ENCODE measurements at regions not wholly inside any gene's neighbourhood (a gene's known extent, or its start where the extent isn't known, plus 50 kb on each side); places are given as distances from the start of the nearest gene placed in this dataset.

DNA sequence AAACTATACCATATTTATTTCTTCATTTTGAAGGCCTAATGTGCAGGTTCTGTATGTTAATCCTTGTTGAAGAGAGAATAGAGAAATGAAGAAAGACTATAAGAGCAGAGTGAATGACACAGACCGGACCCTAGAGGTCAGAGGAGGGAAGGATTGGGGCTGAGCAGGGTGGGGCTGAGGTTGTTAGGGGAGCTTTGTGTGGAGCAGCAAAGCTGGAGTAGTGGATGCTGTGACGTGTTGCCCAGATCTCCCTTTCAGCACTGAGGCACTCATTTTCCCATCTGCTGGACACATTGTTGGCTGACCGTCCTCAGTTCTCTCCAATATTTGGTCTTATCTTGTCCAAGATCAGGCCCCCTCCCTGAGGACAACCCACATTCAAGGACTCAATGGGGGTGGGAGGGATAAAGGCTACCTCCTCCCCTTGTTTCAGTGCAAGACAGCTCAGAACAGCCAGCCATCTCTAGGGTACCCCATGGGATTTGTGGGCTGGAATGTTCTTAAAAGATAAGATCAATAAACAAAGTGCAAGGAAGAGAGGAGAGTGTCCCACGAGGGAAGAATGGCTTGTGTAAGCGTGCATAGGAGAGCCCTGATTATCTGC, 143.6 kb downstream of the TDRD15 start:
- Histone ChIP-seq H3K27me3 (ENCODE audit: control insufficient read depth, insufficient read depth, low read length) (no peaks in the 10 kb centered on the region), H3K4me3 (ENCODE audit: low read length) (no peak overlapping the region), H3K9me3 (ENCODE audit: control insufficient read depth, insufficient read depth, low read length) (no peaks in the 10 kb centered on the region), H3K36me3 (ENCODE audit: control insufficient read depth, insufficient read depth, low read length) (no peaks in the 10 kb centered on the region), H3K4me1 (ENCODE audit: control insufficient read depth, insufficient read depth, low read length) (no peaks in the 10 kb centered on the region), H3K27ac (ENCODE audit: low read length) (no peak overlapping the region)
- no CpG with 5 or more reads among the region's 5 CpGs for WGBS (ENCODE audit: insufficient coverage, insufficient read length)
- DNase-seq (ENCODE audit: low read depth, low spot score), result no peak

DNA sequence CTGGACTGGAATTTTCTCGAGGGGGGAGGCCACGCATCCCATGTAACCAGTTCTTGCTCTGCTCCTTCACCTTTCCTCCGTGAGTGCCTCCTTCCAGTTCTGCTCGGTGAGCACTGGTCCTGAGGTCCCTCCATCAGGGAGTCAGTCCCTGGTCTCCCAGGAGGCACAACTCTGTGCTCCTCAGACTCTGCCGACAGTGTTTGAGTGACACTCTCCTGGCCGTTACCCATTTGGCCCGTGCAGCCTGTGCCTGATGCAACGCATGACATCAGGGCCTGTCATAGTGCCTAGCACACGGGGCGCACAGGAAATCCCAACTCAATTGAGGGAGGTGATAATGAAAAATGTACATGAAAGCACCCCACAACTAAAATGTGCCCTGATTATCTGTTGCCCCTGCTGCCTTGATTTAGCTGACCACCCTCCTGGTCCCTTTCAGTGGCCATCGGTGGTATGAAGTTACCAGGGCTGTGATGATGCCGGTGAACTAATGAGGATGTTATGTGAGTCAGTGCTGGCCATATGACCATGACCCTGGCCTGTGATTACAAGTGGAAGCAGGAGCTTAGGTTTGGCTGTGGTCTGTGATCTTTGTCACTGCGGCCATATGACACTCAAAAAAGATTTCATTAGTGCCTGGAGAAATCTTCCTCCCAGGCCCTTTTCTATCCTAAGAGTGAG, 144.6 kb downstream of the TDRD15 start:
- no peaks in the 10 kb centered on the region for H3K9me3 ChIP-seq (ENCODE audit: control insufficient read depth, insufficient read depth, low read length)
- no peak overlapping the region for H3K4me3 ChIP-seq (ENCODE audit: low read length)
- H3K27me3 ChIP-seq (ENCODE audit: control insufficient read depth, insufficient read depth, low read length), result no peaks in the 10 kb centered on the region
- H3K36me3 ChIP-seq (ENCODE audit: control insufficient read depth, insufficient read depth, low read length), result no peaks in the 10 kb centered on the region
- no peak overlapping the region for H3K27ac ChIP-seq (ENCODE audit: low read length)
- H3K4me1 ChIP-seq (ENCODE audit: control insufficient read depth, insufficient read depth, low read length), result no peaks in the 10 kb centered on the region
- no CpG with 5 or more reads among the region's 13 CpGs for WGBS (ENCODE audit: insufficient coverage, insufficient read length)
- DNase-seq (ENCODE audit: low read depth, low spot score), result no peak

DNA sequence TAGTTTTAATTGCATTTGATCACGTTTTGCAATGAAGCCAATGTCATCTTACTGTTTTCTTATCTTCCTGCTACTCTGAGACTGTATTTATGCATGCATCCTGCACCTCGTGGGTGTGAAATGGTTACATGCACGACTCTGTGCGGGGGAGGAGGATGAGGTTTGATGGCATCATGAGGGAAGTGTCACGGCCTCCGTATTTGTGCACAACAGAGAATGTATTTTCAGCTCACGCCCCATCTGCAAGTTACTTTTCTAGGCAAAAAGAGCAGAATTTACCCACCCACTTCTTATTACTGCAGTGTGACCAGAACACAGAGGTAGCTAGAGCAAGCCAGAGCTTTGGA, 145.1 kb downstream of the TDRD15 start:
- DNase-seq (ENCODE audit: low read depth, low spot score), result no peak
- Histone ChIP-seq H3K36me3 (ENCODE audit: control insufficient read depth, insufficient read depth, low read length) (no peaks in the 10 kb centered on the region), H3K4me1 (ENCODE audit: control insufficient read depth, insufficient read depth, low read length) (no peaks in the 10 kb centered on the region), H3K9me3 (ENCODE audit: control insufficient read depth, insufficient read depth, low read length) (no peaks in the 10 kb centered on the region), H3K27me3 (ENCODE audit: control insufficient read depth, insufficient read depth, low read length) (no peaks in the 10 kb centered on the region), H3K27ac (ENCODE audit: low read length) (no peak overlapping the region), H3K4me3 (ENCODE audit: low read length) (no peak overlapping the region)
- no CpG with 5 or more reads among the region's 7 CpGs for WGBS (ENCODE audit: insufficient coverage, insufficient read length)

DNA sequence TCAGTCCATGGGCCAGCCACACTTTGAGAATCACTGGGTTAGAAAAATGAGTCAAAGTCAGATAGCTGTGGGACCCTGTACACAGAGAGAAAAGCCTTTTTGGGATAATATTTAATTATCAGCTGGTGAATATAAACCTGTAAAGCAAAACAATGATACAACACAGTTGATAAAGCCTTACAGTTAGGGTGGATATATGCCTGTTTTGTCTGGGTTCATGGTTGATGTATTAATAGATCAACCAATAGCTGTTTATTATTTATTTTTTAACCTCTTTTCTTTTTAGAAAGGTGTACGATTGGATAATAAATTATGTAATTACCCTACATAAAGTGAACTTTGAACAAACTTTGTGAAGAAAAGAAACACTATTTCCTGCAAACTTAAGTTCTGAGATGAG, 145.6 kb downstream of the TDRD15 start:
- DNase-seq (ENCODE audit: low read depth, low spot score), result no peak
- no peaks in the 10 kb centered on the region for H3K27me3 ChIP-seq (ENCODE audit: control insufficient read depth, insufficient read depth, low read length)
- no CpG with 5 or more reads among the region's 1 CpG for WGBS (ENCODE audit: insufficient coverage, insufficient read length)
- H3K4me1 ChIP-seq (ENCODE audit: control insufficient read depth, insufficient read depth, low read length), result no peaks in the 10 kb centered on the region
- H3K9me3 ChIP-seq (ENCODE audit: control insufficient read depth, insufficient read depth, low read length), result no peaks in the 10 kb centered on the region
- no peak overlapping the region for H3K4me3 ChIP-seq (ENCODE audit: low read length)
- no peak overlapping the region for H3K27ac ChIP-seq (ENCODE audit: low read length)
- H3K36me3 ChIP-seq (ENCODE audit: control insufficient read depth, insufficient read depth, low read length), result no peaks in the 10 kb centered on the region

DNA sequence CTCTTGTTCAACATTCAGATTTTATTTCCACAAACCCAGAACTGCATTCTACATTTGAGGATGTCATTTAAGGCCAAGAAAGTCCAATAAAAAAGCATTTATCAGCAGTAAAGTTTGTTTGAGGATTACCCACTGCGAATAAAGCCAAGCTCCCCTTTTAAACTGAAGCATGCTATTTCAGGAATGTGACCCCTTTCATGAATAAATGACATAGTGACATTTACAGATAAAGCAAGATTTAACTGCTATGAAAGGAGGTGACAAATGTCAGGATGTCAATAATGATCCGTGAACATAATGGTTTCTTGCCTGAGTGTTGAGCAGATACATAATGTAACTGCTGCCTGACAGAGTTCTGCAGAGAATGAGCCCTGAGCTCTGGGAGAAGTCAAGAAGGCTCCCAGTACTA, 146.3 kb downstream of the TDRD15 start:
- H3K36me3 ChIP-seq (ENCODE audit: control insufficient read depth, insufficient read depth, low read length), result no peaks in the 10 kb centered on the region
- DNase-seq (ENCODE audit: low read depth, low spot score), result no peak
- no CpG with 5 or more reads among the region's 2 CpGs for WGBS (ENCODE audit: insufficient coverage, insufficient read length)
- no peak overlapping the region for H3K4me3 ChIP-seq (ENCODE audit: low read length)
- H3K27ac ChIP-seq (ENCODE audit: low read length), result no peak overlapping the region
- H3K27me3 ChIP-seq (ENCODE audit: control insufficient read depth, insufficient read depth, low read length), result no peaks in the 10 kb centered on the region
- no peaks in the 10 kb centered on the region for H3K4me1 ChIP-seq (ENCODE audit: control insufficient read depth, insufficient read depth, low read length)
- H3K9me3 ChIP-seq (ENCODE audit: control insufficient read depth, insufficient read depth, low read length), result no peaks in the 10 kb centered on the region

DNA sequence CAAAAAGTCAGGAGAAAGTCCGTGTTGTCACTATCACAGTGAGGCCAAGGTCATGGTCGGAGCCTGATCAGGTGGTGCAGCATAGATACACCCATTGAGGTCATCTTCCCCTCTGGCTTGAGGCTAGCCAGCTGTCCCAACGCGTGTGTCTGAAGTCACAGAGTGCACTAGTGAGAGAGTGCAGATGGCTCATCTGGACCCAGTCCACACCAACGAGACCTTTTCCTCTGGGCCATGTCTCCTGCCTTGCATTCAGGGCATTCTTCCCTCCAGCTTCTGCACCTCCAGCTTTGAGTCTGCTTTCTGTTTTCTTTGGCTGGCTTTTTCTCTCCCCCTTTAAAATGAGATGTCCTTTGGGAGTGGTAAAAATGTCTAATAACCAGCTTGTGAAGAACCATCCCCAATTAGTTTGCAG, 146.9 kb downstream of the TDRD15 start:
- H3K27ac ChIP-seq (ENCODE audit: low read length), result no peak overlapping the region
- no peak overlapping the region for H3K4me3 ChIP-seq (ENCODE audit: low read length)
- H3K9me3 ChIP-seq (ENCODE audit: control insufficient read depth, insufficient read depth, low read length), result no peaks in the 10 kb centered on the region
- DNase-seq (ENCODE audit: low read depth, low spot score), result no peak
- no peaks in the 10 kb centered on the region for H3K36me3 ChIP-seq (ENCODE audit: control insufficient read depth, insufficient read depth, low read length)
- H3K4me1 ChIP-seq (ENCODE audit: control insufficient read depth, insufficient read depth, low read length), result no peaks in the 10 kb centered on the region
- H3K27me3 ChIP-seq (ENCODE audit: control insufficient read depth, insufficient read depth, low read length), result no peaks in the 10 kb centered on the region
- no CpG with 5 or more reads among the region's 5 CpGs for WGBS (ENCODE audit: insufficient coverage, insufficient read length)

DNA sequence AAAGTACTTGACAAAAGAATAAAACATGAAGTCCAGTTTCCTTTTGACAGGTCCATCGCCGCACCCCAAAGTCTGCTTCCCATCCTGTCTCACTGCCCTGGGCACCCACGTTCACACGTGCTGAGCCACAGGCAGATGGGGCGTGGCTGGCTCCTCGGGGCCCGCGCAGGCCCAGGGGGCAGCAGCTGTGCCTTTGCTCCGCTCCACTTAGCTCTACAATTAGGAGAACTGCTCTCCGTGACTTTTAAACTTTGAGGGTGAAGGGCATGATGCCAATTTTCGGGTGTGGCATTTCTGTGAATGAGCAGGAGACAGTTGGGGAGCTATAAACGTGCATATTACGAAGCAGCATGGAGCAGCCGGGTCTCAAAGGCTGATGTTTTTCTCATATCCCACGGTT, 152.4 kb downstream of the TDRD15 start:
- no peaks in the 10 kb centered on the region for H3K36me3 ChIP-seq (ENCODE audit: control insufficient read depth, insufficient read depth, low read length)
- no peak overlapping the region for H3K4me3 ChIP-seq (ENCODE audit: low read length)
- H3K9me3 ChIP-seq (ENCODE audit: control insufficient read depth, insufficient read depth, low read length), result no peaks in the 10 kb centered on the region
- no peaks in the 10 kb centered on the region for H3K27me3 ChIP-seq (ENCODE audit: control insufficient read depth, insufficient read depth, low read length)
- DNase-seq (ENCODE audit: low read depth, low spot score), result no peak
- no peaks in the 10 kb centered on the region for H3K4me1 ChIP-seq (ENCODE audit: control insufficient read depth, insufficient read depth, low read length)
- H3K27ac ChIP-seq (ENCODE audit: low read length), result no peak overlapping the region
- no CpG with 5 or more reads among the region's 15 CpGs for WGBS (ENCODE audit: insufficient coverage, insufficient read length)

DNA sequence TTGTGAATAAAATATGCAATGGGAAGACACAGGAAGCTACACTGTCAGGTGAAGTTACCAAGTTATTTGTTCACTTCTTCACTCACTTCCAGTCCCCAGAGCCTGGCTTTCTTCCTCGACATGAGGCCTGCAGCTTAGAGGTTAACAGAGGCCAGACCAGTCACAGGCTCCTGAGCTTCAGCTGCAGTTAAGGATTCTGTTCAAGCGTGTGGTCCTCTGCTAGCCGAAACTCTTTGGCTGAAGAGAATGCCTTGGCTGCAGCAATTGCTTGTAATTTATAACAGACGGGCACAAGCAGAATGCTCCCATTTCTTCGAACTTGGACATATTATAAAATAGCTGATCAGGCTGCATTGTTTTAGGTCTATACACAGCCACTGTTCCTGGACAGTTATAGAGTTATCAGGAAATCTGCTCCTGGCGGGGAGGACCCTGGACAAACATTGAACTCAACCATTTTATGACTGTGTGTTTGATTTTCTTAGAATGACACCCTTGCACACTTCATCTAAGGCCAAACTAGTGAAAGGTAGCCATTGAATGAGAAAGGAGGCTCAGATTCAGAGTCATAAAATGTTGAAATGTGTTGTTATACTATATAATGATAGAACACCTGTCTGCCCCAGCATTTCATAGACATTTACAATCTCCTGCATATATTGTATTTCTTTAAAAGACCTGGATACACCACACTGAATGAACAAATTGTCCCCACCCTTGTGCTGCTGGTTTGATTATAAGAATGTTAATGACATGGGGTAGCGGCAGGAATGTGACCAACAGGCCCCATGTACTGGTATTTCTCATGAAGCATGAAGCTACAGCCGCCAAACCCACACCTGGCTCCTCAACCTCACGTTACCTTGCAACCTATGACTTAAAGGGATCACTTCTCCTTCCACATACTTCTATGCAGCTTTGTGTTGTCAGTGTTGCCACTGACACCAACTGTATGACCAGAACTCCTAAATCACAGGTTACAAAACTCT, 153.6 kb downstream of the TDRD15 start:
- H3K4me1 ChIP-seq (ENCODE audit: control insufficient read depth, insufficient read depth, low read length), result no peaks in the 10 kb centered on the region
- no peak overlapping the region for H3K4me3 ChIP-seq (ENCODE audit: low read length)
- no peaks in the 10 kb centered on the region for H3K9me3 ChIP-seq (ENCODE audit: control insufficient read depth, insufficient read depth, low read length)
- no CpG with 5 or more reads among the region's 9 CpGs for WGBS (ENCODE audit: insufficient coverage, insufficient read length)
- no peaks in the 10 kb centered on the region for H3K36me3 ChIP-seq (ENCODE audit: control insufficient read depth, insufficient read depth, low read length)
- no peaks in the 10 kb centered on the region for H3K27me3 ChIP-seq (ENCODE audit: control insufficient read depth, insufficient read depth, low read length)
- no peak for DNase-seq (ENCODE audit: low read depth, low spot score)
- no peak overlapping the region for H3K27ac ChIP-seq (ENCODE audit: low read length)

DNA sequence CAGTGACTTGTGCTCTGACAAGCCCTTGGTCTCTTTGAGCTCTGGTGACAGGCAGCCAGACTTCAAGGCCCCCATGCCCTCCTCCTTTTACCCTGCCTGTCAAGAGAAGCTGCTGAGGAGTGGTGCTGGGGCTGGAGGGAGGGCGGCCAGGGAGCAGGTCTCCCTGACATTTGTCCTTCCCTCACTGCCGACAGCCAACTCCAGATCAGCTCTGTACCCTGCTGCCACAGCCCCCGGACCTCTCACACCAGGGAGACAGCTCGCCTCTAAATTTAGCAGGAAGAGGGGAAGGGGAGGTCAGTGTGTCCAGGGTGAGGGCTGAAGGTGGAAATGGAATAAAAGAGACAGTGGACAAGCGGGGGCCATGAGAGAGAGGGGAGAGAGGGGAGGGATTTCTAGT, 155.8 kb downstream of the TDRD15 start:
- Histone ChIP-seq H3K27me3 (ENCODE audit: control insufficient read depth, insufficient read depth, low read length) (no peaks in the 10 kb centered on the region), H3K4me1 (ENCODE audit: control insufficient read depth, insufficient read depth, low read length) (no peaks in the 10 kb centered on the region), H3K27ac (ENCODE audit: low read length) (no peak overlapping the region), H3K36me3 (ENCODE audit: control insufficient read depth, insufficient read depth, low read length) (no peaks in the 10 kb centered on the region), H3K4me3 (ENCODE audit: low read length) (no peak overlapping the region), H3K9me3 (ENCODE audit: control insufficient read depth, insufficient read depth, low read length) (no peaks in the 10 kb centered on the region)
- no peak for DNase-seq (ENCODE audit: low read depth, low spot score)
- WGBS (ENCODE audit: insufficient coverage, insufficient read length), result no CpG with 5 or more reads among the region's 5 CpGs

DNA sequence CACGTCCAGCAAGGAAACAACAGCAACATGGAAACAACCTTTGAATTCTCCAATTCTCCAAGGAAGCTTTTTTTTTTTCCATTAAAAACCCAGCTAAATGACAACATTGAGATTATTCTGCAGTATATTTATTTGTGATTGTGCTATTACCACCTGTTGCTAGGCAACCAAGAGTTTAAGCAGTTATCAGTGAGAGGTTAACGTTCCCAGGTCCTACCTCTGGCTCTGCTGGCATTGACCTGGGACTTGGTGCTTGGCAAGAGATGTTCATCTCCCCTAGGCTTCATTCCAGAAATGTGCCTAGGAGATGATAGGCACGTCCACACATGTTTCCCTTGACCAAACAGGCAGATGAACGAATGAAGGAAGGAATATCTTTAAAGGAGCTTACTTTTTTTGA, 157.0 kb downstream of the TDRD15 start:
- Histone ChIP-seq H3K4me1 (ENCODE audit: control insufficient read depth, insufficient read depth, low read length) (no peaks in the 10 kb centered on the region), H3K9me3 (ENCODE audit: control insufficient read depth, insufficient read depth, low read length) (no peaks in the 10 kb centered on the region), H3K27ac (ENCODE audit: low read length) (no peak overlapping the region), H3K36me3 (ENCODE audit: control insufficient read depth, insufficient read depth, low read length) (no peaks in the 10 kb centered on the region), H3K27me3 (ENCODE audit: control insufficient read depth, insufficient read depth, low read length) (no peaks in the 10 kb centered on the region), H3K4me3 (ENCODE audit: low read length) (no peak overlapping the region)
- DNase-seq (ENCODE audit: low read depth, low spot score), result no peak
- no CpG with 5 or more reads among the region's 4 CpGs for WGBS (ENCODE audit: insufficient coverage, insufficient read length)

Data from iPS DF 6.9 (cell line).